IPS-20b (cell line): ENCODE measurements at regions not wholly inside any gene's neighbourhood (a gene's known extent, or its start where the extent isn't known, plus 50 kb on each side); places are given as distances from the start of the nearest gene placed in this dataset.

Source experiments
- H3K27ac ChIP-seq: one replicate; pipeline ENCODE4 v1.5.1; 2013; ENCODE audit warnings: low read length
- H3K27me3 ChIP-seq: 2 replicates; pipeline ENCODE4 v1.6.1; 2013; ENCODE audit warnings: mild to moderate bottlenecking, low read length, inconsistent platforms; ENCODE audit not compliant: insufficient read depth
- H3K36me3 ChIP-seq: 2 replicates; pipeline ENCODE4 v1.6.1; 2013; ENCODE audit warnings: low read depth, mild to moderate bottlenecking, inconsistent platforms, low read length, moderate library complexity; ENCODE audit not compliant: insufficient read depth
- H3K4me1 ChIP-seq: 2 replicates; pipeline ENCODE4 v1.6.1; 2013; ENCODE audit warnings: mild to moderate bottlenecking, control low read depth, inconsistent platforms, low read length, moderate library complexity; ENCODE audit not compliant: insufficient read depth
- H3K4me3 ChIP-seq: 2 replicates; pipeline ENCODE4 v1.5.1; 2013; ENCODE audit warnings: mild to moderate bottlenecking, low read length, inconsistent platforms
- H3K9ac ChIP-seq: 2 replicates; pipeline ENCODE4 v1.6.1; 2013; ENCODE audit warnings: low read depth, mild to moderate bottlenecking, inconsistent platforms, low read length, moderate library complexity
- H3K9me3 ChIP-seq: 2 replicates; pipeline ENCODE4 v1.6.1; 2013; ENCODE audit warnings: mild to moderate bottlenecking, low read depth, low read length, inconsistent platforms; ENCODE audit not compliant: insufficient read depth

DNA sequence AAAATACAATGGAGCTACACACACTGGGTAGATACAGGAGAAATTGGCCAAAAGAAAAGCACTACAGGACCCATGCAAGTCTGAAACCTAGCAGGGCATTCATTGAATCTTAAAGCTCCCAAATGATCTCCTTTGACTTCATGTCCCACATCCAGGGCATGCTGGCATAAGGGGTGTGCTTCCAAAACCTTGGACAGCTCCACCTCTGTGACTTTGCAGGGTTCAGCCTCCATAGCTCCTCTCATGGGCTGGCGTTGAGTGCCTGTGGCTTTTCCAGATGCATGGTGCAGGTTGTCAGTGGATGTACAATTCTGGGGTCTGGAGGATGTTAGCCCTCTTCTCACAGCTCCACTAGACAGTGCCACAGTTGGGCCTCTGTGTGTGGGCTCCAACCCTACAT, 626.3 kb upstream of the POT1 start:
- no peak overlapping the region for H3K27ac ChIP-seq
- no peaks in the 10 kb centered on the region for H3K27me3 ChIP-seq
- H3K4me1 ChIP-seq: no peaks in the 10 kb centered on the region
- no peak overlapping the region for H3K4me3 ChIP-seq
- no peak overlapping the region for H3K9ac ChIP-seq
- H3K9me3 ChIP-seq: no peaks in the 10 kb centered on the region
- H3K36me3 ChIP-seq: no peaks in the 10 kb centered on the region

- no peaks in the 10 kb centered on the region for H3K36me3 ChIP-seq
- no peak overlapping the region for H3K4me3 ChIP-seq
- H3K27me3 ChIP-seq: no peaks in the 10 kb centered on the region
- H3K4me1 ChIP-seq: no peaks in the 10 kb centered on the region
- H3K9me3 ChIP-seq: no peaks in the 10 kb centered on the region
- H3K27ac ChIP-seq: no peak overlapping the region
- H3K9ac ChIP-seq: no peak overlapping the region
Observed at GRCh38 chr7:125551008-125551407, 621.4 kb upstream of the POT1 start.

DNA sequence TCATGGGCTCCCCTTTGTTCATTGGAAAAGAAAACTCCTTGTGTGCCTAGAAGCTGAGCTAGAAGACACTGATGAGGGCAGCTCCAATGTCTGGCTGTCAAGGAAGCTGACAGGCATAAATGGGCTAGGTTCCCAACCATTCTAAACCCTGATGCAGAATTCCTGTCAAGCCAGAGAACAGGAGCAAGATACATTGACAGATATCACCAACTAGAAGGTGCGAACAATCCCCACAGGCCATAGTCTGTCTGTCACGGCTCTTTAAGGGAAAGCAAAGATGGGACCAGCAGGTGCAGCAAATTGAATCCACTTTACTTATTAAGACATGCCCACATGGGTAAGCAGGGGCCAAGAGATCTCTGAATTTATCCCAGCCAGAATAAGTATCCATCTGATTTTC, 617.9 kb upstream of the POT1 start:
- H3K9me3 ChIP-seq: no peaks in the 10 kb centered on the region
- no peaks in the 10 kb centered on the region for H3K4me1 ChIP-seq
- H3K27me3 ChIP-seq: no peaks in the 10 kb centered on the region
- H3K4me3 ChIP-seq: no peak overlapping the region
- H3K36me3 ChIP-seq: no peaks in the 10 kb centered on the region
- no peak overlapping the region for H3K27ac ChIP-seq
- H3K9ac ChIP-seq: no peak overlapping the region

DNA sequence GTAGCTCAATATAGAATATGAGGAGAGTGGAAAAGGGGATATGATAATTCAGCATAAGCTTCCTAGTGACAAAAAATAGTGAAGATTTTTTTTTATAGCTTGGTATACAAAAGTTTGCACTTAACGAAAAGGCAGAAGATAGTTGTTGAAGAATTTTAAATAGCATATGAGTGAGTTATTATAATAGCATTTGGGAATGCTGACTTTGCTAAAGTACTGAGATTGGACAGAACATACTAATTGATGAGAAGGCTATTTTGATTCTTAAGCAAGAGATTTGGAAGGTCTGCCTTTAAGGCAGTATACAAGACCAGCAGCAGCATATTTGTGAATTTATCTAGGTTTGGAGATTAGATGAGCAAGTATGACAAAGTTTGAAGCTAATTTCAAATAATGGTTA, 600.9 kb upstream of the POT1 start:
- Histone ChIP-seq H3K4me3 (no peak overlapping the region), H3K27me3 (no peaks in the 10 kb centered on the region), H3K4me1 (no peaks in the 10 kb centered on the region), H3K27ac (no peak overlapping the region), H3K36me3 (no peaks in the 10 kb centered on the region), H3K9ac (no peak overlapping the region), H3K9me3 (no peaks in the 10 kb centered on the region)

DNA sequence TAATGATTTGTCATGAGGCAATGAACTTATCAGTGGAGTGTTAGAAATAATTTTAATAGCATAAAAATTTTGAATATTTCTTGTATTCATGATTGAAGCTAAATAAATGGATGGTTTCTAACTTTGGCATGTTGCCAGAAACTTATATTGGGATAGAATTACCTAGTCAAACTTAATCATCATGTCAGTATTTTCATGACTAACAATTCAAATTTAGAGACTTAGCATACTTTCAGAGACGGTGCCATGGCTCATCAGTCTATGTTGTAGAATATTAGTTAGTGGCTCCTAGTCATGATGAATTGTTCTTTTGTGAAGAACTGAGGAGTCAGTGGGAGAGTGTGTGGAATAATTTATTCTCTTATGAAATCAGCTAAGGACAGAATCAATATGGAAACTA, 599.6 kb upstream of the POT1 start:
- no peaks in the 10 kb centered on the region for H3K9me3 ChIP-seq
- H3K9ac ChIP-seq: no peak overlapping the region
- H3K27ac ChIP-seq: no peak overlapping the region
- no peaks in the 10 kb centered on the region for H3K4me1 ChIP-seq
- H3K27me3 ChIP-seq: no peaks in the 10 kb centered on the region
- no peak overlapping the region for H3K4me3 ChIP-seq
- H3K36me3 ChIP-seq: no peaks in the 10 kb centered on the region

DNA sequence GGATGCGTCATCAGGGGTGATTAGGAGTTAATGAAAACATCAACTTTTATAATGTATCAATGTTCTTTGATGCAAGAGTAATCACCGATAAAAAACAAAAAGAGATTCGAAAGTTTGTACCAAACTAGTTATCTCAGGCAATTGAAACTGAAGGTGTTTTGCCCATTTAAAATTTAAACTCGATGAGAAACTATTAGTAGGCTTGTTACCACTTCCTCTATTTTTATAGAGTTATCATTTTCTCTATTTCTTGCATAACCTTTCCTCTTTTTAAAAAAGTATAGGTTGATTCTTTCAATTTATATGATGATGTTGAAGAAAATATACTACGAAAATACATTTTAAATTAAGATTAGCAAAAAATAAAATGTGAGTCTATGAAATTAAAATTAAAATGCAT, 597.3 kb upstream of the POT1 start:
- Histone ChIP-seq H3K9me3 (no peaks in the 10 kb centered on the region), H3K4me1 (no peaks in the 10 kb centered on the region), H3K27me3 (no peaks in the 10 kb centered on the region), H3K4me3 (no peak overlapping the region), H3K27ac (no peak overlapping the region), H3K36me3 (no peaks in the 10 kb centered on the region), H3K9ac (no peak overlapping the region)

- H3K27me3 ChIP-seq: no peaks in the 10 kb centered on the region
Observed at GRCh38 chr7:125526092-125526491, 596.5 kb upstream of the POT1 start.

GRCh38 chr7:125516194-125516593, 586.6 kb upstream of the POT1 start:
- Histone ChIP-seq H3K9me3 (no peaks in the 10 kb centered on the region), H3K4me3 (no peak overlapping the region), H3K27me3 (no peaks in the 10 kb centered on the region)

More at GRCh38 chr7:125526092-125526491, 596.5 kb upstream of the POT1 start:
- Histone ChIP-seq H3K4me3 (no peak overlapping the region), H3K36me3 (no peaks in the 10 kb centered on the region), H3K4me1 (no peaks in the 10 kb centered on the region), H3K9me3 (no peaks in the 10 kb centered on the region), H3K27ac (no peak overlapping the region), H3K9ac (no peak overlapping the region)

GRCh38 chr7:125512373-125512772, 582.7 kb upstream of the POT1 start:
- no peaks in the 10 kb centered on the region for H3K9me3 ChIP-seq
- H3K9ac ChIP-seq: no peak overlapping the region
- H3K36me3 ChIP-seq: no peaks in the 10 kb centered on the region
- H3K27me3 ChIP-seq: no peaks in the 10 kb centered on the region
- no peak overlapping the region for H3K4me3 ChIP-seq
- no peaks in the 10 kb centered on the region for H3K4me1 ChIP-seq
- H3K27ac ChIP-seq: no peak overlapping the region

More at GRCh38 chr7:125516194-125516593, 586.6 kb upstream of the POT1 start:
- Histone ChIP-seq H3K4me1 (no peaks in the 10 kb centered on the region), H3K9ac (no peak overlapping the region), H3K36me3 (no peaks in the 10 kb centered on the region), H3K27ac (no peak overlapping the region)

- H3K27me3 ChIP-seq: no peaks in the 10 kb centered on the region
- H3K27ac ChIP-seq: no peak overlapping the region
- H3K36me3 ChIP-seq: no peaks in the 10 kb centered on the region
- H3K4me1 ChIP-seq: no peaks in the 10 kb centered on the region
- H3K4me3 ChIP-seq: no peak overlapping the region
- no peaks in the 10 kb centered on the region for H3K9me3 ChIP-seq
- H3K9ac ChIP-seq: no peak overlapping the region
Observed at GRCh38 chr7:125511310-125511709, 581.7 kb upstream of the POT1 start.

- H3K4me1 ChIP-seq: peaks cover 4% of the 10 kb centered on the region; the same call in 1 of the 2 replicates
- no peak overlapping the region for H3K27ac ChIP-seq
- no peaks in the 10 kb centered on the region for H3K9me3 ChIP-seq
- H3K36me3 ChIP-seq: no peaks in the 10 kb centered on the region
- H3K9ac ChIP-seq: no peak overlapping the region
- no peak overlapping the region for H3K4me3 ChIP-seq
- H3K27me3 ChIP-seq: no peaks in the 10 kb centered on the region
Observed at GRCh38 chr7:125506331-125506730, 576.7 kb upstream of the POT1 start.

GRCh38 chr7:125504848-125505247, 575.2 kb upstream of the POT1 start:
- Histone ChIP-seq H3K4me3 (no peak overlapping the region), H3K27ac (no peak overlapping the region), H3K27me3 (no peaks in the 10 kb centered on the region), H3K4me1 (peaks cover 4% of the 10 kb centered on the region; the same call in 1 of the 2 replicates), H3K36me3 (no peaks in the 10 kb centered on the region), H3K9ac (no peak overlapping the region), H3K9me3 (no peaks in the 10 kb centered on the region)

- H3K9ac ChIP-seq: no peak overlapping the region
- H3K9me3 ChIP-seq: no peaks in the 10 kb centered on the region
- no peaks in the 10 kb centered on the region for H3K4me1 ChIP-seq
- no peaks in the 10 kb centered on the region for H3K36me3 ChIP-seq
- H3K27ac ChIP-seq: no peak overlapping the region
- H3K27me3 ChIP-seq: no peaks in the 10 kb centered on the region
- H3K4me3 ChIP-seq: no peak overlapping the region
Observed at GRCh38 chr7:125495997-125496396, 566.4 kb upstream of the POT1 start.
